ENCODE measurements at regions not wholly inside any gene's neighbourhood (a gene's known extent, or its start where the extent isn't known, plus 50 kb on each side); places are given as distances from the start of the nearest gene placed in this dataset.
"Not testable (repeated sequence)": the region's sequence is repeated elsewhere in the genome, so short reads cannot be mapped to it uniquely, and the experiment has no call there.

- CTCF ChIA-PET = no interaction called here
Observed at GRCh38 chr4:28310926-28311325, 1450.3 kb downstream of the STIM2 start.

DNA sequence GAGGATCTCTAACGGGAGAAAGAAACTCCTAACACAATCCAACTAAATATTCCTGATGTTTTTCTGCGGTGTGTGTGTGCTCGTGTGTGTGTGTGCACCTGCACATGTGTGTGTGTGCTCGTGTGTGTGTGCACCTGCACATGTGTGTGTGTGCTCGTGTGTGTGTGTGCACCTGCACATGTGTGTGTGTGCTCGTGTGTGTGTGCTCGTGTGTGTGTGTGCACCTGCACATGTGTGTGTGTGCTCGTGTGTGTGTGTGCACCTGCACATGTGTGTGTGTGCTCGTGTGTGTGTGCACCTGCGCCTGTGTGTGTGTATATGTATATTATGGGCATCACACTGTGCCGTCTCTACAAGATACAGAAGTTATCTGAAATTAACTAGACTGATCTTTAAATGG, 1451.9 kb downstream of the STIM2 start:
- CTCF ChIA-PET; POLR2A ChIA-PET; DNase-seq (ENCODE audit: low read depth, low spot score); H3K4me3 ChIP-seq (ENCODE audit: low read depth, low read length): not testable (repeated sequence)

More at GRCh38 chr4:28310926-28311325, 1450.3 kb downstream of the STIM2 start:
- no peak overlapping the region for H3K4me3 ChIP-seq (ENCODE audit: low read depth, low read length)
- no peak for DNase-seq (ENCODE audit: low read depth, low spot score)
- POLR2A ChIA-PET = no interaction called here
- no peak for TF ChIP-seq CTCF (IDR thresholded peaks at IDR 0.05; ENCODE audit: insufficient read depth, low read length, missing control alignments)

- no peak for TF ChIP-seq CTCF (IDR thresholded peaks at IDR 0.05; ENCODE audit: insufficient read depth, low read length, missing control alignments)
- no peak overlapping the region for H3K4me3 ChIP-seq (ENCODE audit: low read depth, low read length)
- DNase-seq (ENCODE audit: low read depth, low spot score) = no peak
- POLR2A ChIA-PET = no interaction called here
- CTCF ChIA-PET = no interaction called here
Observed at GRCh38 chr4:28313729-28314713, 1453.4 kb downstream of the STIM2 start.

DNA sequence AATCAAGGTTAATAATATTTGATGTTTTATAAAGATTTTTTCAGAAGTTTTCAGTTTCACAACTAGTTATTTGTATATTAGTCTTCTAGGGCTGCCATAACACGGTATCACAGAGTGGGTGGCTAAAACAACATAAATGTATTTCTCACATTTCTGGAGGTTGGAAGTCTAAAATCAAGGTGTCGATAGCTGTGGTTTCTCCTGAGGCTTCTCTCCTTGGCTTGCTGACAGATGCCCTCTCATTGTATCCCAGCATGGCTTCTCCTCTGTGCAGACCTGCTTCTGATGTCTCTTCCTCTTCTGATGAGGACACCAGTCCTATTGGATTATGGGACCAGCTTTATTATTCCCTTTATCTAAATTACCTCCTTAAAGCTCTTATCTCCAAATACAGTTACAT, 1456.6 kb downstream of the STIM2 start:
- CTCF ChIA-PET = no interaction called here
- no peak for DNase-seq (ENCODE audit: low read depth, low spot score)
- POLR2A ChIA-PET = no interaction called here
- H3K4me3 ChIP-seq (ENCODE audit: low read depth, low read length) = no peak overlapping the region
- TF ChIP-seq CTCF (IDR thresholded peaks at IDR 0.05; ENCODE audit: insufficient read depth, low read length, missing control alignments) = no peak

GRCh38 chr4:28334249-28334648, 1473.6 kb downstream of the STIM2 start:
- ChIA-PET POLR2A (no interaction called here), CTCF (no interaction called here)
- no peak overlapping the region for H3K4me3 ChIP-seq (ENCODE audit: low read depth, low read length)
- no peak for TF ChIP-seq CTCF (IDR thresholded peaks at IDR 0.05; ENCODE audit: insufficient read depth, low read length, missing control alignments)
- no peak for DNase-seq (ENCODE audit: low read depth, low spot score)

GRCh38 chr4:28341784-28342183, 1481.1 kb downstream of the STIM2 start:
- no peak for TF ChIP-seq CTCF (IDR thresholded peaks at IDR 0.05; ENCODE audit: insufficient read depth, low read length, missing control alignments)
- ChIA-PET CTCF (no interaction called here), POLR2A (no interaction called here)
- no peak overlapping the region for H3K4me3 ChIP-seq (ENCODE audit: low read depth, low read length)
- DNase-seq (ENCODE audit: low read depth, low spot score) = no peak

DNA sequence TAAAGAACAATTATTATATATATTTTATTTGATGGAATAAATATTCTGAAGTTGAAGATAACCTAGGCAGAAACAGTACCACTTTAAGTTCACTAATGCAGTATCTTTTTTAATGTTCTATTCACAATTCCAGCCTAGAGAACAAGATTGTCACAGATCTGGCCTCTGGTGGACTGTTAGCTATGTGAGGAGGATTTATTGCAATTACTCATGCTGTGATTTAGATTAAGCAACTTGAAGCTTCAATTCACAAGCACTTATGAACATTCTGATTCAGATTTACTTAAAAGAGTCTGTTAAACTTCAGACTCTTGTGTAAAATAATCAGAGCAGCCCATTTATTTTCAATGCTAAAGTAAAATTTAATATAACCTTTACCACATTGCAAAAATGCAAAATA, 1489.8 kb downstream of the STIM2 start:
- POLR2A ChIA-PET = no interaction called here
- DNase-seq (ENCODE audit: low read depth, low spot score) = no peak
- no peak overlapping the region for H3K4me3 ChIP-seq (ENCODE audit: low read depth, low read length)
- CTCF ChIA-PET = no interaction called here
- no peak for TF ChIP-seq CTCF (IDR thresholded peaks at IDR 0.05; ENCODE audit: insufficient read depth, low read length, missing control alignments)
